CD4-positive, alpha-beta T cell treated with Interleukin-4 for 1 hour (primary cell): ENCODE measurements at regions not wholly inside any gene's neighbourhood (a gene's known extent, or its start where the extent isn't known, plus 50 kb on each side); places are given as distances from the start of the nearest gene placed in this dataset.
"Not testable (repeated sequence)": the region's sequence is repeated elsewhere in the genome, so short reads cannot be mapped to it uniquely, and the experiment has no call there.

ENCODE experiments used
- DNase-seq, 2 donors: peaks; one replicate each; pipeline ENCODE4 v3.0.0-alpha.2; 2020 to 2022

DNA sequence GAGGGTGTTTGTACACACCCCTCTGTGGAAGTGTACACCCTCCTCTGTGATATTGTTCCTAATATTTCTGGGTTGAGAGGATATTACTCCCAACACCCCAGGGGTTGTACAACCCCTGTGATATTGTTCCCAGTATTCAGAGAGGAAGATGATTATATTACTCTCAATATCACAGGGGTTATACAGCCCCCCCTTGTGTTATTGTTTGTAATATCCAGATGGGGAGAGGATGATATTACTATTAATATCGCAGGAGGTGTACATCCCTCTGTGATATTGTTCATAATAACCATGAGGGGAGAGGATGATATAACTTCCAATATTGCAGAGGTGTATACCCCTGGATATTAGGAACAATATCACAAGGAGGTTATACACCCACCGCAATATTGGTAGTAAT, 566.1 kb upstream of the MIS18BP1 start:
- no peak for DNase-seq

DNA sequence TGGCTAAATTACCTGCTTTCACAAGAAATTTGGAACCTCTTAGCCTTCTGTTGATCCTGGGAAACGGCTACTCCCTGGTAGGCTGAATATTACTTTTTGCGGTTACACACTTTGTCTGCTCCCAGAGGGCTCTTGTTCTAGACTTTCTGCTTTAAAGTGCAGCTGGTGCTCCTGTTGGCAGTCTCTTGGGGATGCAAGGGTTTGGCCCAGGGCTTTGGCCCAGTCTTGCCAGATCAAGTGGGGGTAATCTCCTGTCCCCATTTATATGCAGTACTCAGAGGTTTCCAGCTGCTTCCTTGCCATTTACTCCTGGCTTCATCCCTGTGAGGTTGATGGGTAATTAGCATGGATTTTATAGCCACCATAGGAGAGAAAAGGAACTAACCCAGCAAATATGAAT, 558.2 kb upstream of the MIS18BP1 start:
- no peak for DNase-seq

DNA sequence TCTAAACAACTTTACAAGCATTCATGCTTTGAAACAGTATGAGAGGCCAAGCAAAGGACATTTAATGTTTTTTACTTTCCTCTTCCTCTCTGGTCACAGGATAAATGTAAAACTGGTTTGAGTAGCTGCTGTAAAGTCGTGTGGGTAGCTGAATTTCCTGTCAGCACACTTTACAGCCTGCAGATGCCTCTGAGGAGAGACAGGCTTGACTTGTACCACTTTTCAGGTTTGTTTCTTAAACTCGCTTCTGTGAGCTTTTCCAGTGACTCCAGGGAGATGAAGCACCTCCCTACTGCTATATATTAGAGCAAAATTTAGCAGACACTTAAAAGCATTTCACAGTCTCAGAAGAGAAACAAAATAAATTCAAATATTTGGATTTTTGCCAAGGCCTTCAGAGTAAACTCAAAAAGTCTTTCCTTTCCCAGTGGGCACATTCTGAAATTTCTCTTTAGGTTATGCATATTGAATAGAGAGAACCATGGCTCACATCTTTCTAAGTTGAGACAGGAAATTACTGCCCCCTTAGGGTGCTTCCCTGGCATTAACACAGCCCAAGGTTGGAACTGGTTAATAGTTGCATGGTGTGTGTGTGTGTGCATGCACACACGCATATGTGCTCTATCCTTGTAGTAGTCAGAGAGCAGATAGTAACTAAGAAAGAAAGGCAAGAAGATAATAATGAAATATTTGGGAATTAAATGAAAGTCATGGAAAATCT, 557.3 kb upstream of the MIS18BP1 start:
- DNase-seq = no peak

DNA sequence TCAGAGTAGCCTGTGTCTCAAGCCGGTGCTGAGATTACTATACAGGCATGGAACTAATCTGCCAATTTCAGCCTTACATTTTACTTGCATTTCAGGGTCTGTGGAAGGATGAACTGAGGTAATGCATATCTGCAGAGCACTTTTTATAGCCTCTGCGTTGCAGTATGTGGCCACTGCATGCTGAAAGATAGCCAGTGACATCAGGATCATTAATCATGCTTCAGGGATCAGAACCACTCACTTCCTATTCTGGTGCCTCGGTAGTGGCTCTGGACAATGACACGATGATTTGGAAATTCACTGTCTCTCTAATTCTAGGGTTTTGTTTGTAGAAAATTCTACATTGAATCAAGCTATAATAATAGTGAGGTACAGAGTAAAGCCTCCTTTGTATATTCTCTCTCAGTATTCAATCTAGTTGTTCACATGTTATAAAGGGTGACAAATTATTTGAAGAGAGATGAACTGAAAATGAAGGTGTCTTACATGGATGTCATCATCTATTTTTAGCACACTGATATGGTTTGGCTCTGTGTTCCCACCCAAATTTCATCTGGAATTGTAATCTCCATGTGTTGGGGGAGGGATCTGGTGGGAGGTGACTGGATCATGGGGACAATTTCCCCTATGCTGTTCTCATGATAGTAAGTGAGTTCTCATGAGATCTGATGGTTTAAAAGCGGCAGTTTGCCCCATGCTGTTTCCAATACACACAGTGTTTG, 554.3 kb upstream of the MIS18BP1 start:
- DNase-seq = no peak

DNA sequence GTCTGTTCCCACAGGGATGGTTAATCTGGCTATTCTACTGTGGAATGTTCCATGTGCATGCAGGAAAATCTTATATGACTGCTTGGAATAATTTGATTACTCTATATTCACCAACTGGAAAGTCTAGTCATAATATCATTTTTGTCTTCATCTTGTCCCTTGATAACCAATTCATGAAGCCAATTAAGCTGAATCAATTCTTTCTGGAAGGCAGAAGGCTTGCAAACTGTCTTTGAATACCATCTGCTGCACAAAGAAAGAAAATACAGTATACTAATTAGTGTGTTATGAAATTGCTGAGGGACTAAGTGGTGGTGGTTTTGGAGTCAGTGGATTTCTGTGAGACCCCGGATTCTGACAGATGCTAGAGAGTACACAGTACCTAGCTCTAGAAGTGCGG, 546.5 kb upstream of the MIS18BP1 start:
- no peak for DNase-seq

DNA sequence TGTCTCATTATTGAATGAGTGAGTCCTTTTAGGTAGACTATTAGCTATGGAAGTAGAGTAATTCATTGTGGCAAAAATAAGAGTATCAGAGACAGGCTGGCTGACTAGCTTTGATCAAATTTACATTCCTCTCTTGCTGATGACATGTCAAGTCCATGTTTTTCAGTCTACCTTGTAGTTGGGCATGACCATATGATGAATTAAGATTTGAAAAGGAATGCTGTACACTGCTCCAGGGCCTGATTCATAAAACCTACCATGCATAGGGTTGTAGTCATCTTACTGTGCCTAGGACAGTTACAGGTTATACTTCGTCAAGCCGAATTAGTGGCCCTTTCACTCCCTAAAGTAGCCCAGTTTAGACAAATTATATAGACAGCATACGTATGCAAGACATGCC, 545.7 kb upstream of the MIS18BP1 start:
- DNase-seq = no peak

DNA sequence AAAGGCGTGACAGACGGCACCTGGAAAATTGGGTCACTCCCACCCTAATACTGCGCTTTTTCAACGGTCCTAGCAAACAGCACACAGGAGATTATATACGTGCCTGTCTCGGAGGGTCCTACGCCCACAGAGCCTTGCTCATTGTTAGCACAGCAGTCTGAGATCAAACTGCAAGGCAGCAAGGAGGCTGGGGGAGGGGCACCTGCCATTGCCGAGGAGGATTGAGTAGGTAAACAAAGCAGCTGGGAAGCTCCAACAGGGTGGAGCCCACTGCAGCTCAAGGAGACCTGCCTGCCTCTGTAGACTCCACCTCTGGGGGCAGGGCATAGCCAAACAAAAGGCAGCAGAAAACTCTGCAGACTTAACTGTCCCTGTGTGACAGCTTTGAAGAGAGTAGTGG, 543.0 kb upstream of the MIS18BP1 start:
- DNase-seq = not testable (repeated sequence)

DNA sequence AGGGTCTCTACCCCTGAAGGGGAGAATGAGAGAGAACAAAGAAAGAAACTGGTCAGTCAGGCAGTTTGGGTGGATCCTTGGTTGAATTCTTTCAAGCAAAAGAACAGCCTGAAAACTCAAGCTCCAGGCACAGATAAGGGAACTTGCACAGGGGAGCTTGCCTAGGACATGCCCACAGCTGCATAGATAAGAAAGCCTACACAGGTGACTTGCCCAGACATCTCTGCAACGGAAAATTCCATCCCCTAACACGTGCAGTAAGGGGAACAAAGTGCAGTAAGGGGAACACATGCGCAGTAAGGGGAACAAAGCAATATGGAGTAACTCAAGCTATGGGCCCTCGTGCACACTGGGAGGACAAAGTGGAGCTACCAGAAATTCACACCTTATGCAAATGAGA, 540.1 kb upstream of the MIS18BP1 start:
- DNase-seq = no peak

DNA sequence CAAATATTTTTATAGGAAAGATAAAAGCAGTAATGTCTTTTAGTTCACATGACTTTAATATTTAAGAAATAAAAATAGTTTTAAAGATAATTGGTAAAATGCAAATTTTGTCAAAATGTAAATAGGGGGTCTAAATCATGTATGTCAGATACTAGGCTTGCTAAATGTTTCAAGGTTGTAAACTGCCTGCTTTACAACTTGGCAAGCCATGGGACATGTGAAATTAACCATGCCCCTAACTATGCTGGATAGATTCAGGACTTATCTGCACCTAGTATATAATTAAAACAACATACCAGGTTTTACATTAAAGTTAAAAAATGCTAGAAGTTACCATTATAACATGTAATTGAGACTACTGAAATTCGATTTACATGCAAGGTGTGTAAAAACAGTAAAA, 537.3 kb upstream of the MIS18BP1 start:
- DNase-seq = no peak

DNA sequence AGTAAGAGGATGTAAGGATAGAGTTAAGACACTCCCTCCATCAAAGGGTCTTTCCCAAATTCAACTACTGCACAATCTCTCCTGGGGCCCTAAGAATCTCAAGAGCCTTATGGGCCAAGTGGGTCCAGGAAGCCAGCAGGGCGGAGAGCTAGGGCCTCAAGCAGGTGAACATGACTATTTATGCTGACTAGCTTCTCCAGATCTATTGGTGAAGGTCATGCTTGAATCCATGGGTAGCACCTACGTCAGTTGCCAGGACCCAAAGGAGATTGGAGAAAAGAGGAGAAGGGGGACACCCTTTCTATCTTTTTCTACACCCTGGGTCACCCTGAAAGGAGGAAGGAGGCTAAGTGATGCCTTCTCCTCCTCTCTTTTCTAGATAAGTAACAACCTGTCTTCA, 534.2 kb upstream of the MIS18BP1 start:
- no peak for DNase-seq

DNA sequence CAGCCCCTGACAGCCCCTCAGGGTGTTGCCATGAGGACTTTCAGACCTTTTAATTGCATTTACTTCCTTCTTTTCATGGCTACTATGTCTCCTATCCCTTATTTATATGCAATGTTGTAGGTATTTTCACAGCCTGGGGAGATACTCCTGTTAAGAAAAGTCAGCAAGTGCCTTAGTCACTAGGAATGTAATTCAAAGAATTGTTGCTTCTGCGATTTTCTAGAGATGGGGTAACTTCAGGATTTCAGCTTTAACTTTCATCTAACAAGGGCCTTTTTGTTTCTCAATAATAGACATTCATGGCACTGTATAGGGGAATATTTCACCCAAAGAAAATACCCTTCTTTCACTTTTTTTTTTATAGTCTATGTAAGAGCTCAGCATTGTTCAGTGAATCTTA, 533.3 kb upstream of the MIS18BP1 start:
- DNase-seq = no peak

DNA sequence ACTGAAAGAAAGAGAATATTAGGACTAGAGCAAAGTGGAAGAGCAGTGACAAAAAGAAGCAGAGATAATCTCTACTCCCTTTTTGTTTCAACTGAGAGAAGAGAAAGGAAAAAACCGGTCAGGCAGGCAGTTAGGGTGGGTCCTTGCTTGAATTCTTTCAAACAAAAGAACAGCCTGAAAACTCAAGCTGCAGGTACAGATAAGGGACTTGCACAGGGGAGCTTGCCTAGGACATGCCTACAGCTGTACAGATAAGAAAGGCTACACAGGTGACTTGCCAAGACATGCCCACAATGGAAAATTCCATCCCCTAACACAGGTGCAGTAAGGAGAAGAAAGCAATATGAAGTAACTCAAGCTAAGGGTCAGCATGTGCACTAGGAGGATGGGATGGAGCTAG, 532.2 kb upstream of the MIS18BP1 start:
- DNase-seq = no peak

DNA sequence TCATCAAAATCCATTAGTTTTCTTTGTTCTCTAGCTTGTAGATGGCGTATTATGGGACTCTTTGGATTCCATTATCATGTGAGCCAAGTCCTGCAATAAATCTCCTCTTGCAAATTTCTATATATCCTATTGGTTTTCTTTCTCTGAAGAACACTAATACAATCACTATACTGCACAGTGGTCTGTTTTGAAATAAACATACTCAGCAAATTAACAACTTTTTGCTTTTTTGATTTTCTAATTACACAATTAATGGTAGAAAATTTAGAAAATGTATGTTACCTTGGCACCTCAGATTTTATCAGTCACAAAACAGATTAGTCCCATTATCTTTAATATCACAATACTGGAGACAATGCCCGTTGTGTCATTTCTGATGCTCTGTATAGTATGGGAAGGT, 513.2 kb upstream of the MIS18BP1 start:
- no peak for DNase-seq

DNA sequence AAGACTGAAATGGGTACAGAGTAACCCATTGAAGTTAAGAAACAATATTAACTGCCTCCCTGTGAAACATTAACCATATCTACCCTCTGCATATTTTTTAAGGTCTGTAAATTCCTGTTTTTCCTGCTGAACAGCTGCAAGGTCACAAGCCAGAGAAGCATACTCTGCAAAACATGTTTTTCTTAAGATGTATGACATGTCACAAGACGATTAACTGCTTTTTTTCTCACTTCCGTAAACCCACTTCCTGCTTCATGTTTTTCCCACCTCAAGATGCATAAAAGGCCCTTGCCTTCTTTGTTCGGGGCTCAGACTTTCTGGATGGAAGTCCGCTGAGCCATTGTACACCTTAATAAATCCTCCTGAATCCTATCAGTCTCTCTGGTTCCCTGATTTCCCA, 504.7 kb upstream of the MIS18BP1 start:
- DNase-seq = no peak

DNA sequence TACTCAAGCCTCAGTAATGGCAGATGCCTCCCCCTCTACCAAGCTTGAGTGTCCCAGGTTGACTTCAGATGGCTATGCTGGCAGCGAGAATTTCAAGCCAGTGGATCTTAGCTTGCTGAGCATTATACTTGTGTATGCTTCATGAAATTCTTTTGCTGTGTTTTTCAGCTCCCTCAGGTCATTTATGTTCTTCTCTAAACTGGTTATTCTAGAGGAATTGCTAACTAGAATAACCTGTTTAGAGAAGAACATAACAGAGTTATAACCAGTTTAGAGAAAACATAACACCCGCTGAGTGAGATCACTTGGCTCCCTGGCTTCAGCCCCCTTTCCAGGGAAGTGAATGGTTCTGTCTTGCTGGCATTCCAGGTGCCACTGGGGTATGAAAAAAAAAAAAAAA, 503.4 kb upstream of the MIS18BP1 start:
- not testable (repeated sequence) for DNase-seq

DNA sequence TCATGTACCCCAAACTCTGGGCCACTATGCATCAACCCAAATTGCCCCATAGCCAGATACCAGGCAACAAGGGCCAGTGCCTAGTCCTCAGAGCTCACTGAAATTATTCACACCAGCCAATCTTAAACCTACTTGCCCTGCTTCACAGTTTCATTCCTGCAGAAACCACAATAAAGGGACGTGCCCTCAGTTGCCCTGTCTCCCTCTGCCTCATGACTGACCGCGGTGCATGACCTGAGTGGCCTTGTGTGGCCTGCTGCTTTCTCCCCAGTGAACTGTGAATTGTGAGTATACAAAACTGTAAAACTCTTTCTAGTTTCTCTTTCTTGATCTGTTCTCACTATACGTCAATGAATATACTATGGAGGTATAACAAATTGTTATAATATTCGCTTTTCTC, 490.9 kb upstream of the MIS18BP1 start:
- DNase-seq = no peak

DNA sequence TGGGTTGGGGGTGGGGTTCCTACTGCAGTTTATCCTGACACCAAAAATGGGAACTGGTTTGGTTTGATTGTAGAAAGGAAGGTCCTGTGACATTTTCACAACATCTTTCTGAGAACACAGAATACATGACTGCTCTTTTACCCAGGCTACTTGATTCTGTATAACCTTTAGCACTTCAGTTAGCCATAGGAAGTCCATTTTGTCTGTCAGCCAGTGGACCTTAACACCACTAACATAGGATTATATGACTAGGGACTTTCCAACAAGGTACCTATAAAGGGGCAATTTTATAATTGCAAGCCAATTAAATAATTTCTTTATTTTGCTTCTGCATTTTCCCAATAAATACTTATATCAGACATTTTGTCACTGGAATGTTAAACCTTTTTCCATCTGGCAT, 489.2 kb upstream of the MIS18BP1 start:
- no peak for DNase-seq

DNA sequence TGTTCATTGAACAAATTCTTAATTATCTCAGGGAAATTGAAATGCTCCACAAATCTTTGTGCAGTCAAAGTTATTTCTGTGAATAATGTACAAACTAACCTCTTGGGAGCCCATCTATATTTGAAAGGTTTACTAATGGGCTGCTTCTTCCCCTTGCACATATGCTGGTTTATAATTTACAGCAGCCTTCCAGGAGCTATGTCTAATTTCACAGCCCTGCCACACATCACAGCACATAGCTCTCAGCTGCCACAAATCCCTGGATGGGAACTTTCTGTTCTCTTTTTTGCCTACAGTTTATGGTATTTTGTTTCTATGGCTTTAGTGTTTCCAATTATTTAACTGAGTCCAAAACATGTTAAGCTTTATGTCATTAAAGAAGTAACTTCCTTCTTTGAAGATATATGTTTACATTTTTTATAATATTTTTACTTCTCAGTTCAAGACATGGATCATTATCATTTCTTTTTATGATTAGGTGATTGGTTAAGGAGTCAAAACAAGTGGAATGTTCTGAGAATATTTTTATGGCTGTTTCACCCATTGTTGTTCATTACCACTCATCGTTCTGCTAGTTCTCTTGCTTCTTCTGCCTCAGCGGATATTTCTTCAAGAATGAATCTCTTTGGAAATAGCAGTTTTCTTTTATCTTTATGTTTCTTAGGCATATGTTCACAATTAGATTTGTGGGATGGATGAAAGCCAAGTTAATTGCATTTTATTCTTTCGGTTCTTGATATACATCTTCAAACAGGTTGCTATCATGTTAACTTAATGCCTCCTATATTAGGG, 475.6 kb upstream of the MIS18BP1 start:
- DNase-seq = no peak

DNA sequence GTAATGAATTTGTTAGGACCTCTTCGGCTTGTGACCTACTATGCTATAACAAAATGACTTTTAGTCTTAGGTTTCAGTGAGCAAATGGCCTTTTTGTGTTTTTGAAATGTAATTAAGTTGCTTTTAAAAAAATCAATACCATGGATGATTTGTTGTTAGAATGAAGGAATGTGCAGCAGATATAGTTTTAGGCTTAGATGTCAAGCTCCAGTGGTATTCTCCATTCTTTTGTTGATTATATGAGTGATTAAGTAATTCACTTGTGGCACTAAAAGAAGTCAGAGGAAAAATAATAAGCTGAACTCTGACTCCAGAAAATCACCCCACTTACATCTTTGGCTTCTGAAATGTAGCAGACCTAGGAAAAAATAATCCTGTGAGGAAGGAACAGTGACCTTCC, 474.1 kb upstream of the MIS18BP1 start:
- no peak for DNase-seq

DNA sequence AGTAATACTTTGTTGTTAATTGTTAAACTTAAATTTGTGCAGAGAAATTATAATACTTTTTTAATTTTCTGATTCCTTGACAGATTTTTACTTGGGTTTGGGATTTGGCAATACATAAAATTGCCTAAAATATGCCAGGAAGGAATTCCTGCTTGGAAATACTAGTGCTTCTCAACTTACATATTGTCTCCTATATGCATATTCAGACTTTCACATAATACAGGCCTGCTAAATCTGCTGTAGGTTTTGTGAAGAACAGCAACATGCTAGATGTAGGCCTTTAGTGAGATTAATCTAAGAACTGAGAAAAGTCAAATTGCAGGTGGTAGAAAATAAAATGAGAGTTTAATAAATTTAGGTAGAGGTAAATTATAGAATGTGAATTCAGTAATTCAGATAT, 468.5 kb upstream of the MIS18BP1 start:
- DNase-seq = no peak

DNA sequence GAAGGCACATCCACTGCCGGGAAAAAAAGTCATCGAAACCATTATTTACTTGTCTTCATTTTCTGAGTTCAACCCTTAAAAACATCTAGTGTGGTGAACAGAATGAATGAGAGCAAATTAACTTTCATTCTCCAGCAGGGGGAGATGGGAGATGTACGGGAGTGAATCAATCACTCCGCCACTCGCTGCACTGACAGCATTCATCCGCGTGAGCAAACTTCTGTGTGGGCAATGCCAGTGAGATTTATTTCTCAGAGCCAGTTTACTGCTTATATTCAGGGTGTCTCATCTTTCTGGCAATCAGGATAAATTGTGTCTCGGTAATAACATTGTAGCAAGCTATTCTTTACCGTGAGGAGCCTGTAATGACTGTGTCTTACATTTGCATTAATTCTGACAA, 463.6 kb upstream of the MIS18BP1 start:
- no peak for DNase-seq

DNA sequence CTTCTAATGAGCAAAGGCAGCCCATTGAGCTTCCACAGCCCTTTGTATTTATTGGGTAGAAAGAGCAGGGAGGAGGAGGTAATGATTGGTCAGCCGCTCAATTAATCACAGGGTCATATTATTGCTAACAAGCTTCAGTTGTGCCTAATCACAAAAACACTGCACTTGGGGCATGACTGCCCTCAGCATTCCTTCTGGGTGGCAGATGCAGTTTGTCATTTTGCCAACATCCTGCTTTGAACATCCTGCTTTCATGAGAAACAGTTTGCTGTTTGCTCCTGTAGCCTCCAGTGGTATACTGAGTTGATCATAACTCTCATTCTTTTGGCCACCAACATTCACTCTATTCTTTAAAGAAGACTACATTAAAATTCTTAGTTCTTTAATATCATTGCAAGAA, 462.9 kb upstream of the MIS18BP1 start:
- DNase-seq = no peak

DNA sequence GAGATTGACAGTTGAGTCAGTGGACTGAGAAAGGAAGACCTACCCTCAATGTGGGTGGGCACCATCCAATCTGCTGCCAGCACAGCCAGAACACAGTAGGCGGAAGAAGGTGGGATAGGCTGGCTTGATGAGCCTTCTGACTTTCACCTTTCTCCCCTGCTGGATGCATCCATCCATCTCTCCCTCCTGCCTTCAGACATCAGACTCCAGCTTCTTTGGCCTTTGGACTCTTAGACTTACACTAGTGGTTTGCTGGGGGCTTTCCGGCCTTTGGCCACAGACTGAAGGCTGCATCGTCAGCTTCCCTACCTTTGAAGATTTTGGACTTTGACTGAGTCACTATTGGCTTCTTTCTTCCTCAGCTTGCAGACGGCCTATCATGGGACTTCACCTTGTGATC, 456.5 kb upstream of the MIS18BP1 start:
- no peak for DNase-seq

DNA sequence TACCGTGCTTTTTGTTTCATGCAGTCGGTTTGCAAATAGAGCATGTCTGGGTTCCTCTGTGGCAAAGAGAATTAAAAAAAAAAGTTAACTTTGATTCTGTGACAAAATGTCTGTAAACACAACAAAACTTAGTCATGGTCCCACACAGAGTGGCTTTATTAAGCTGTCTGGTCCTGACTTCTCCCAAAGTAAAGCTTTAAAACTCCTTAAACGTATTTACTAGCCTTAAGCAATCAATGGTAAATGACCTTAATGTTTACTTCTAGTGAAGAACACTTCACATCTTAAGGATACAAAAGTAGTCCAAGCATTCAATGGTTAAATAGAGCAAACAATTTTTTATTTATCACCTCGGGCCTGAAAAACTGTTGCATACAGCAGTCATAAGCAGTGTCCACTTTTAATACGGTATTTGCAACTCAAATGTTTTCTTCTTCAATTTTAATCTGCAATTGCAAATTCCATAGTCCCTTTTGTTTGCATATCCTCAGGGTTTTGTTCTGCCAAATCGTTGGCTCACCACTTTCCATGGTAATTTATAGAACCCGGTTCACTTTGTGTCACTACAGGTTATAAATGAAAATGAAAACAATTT, 453.0 kb upstream of the MIS18BP1 start:
- DNase-seq = no peak
